ENCODE measurements at regions not wholly inside any gene's neighbourhood (a gene's known extent, or its start where the extent isn't known, plus 50 kb on each side); places are given as distances from the start of the nearest gene placed in this dataset.

- DNase-seq = no peak
Observed at GRCh38 chr11:92885600-92885999, 83.9 kb upstream of the MTNR1B start.

GRCh38 chr11:92886243-92886905, 83.1 kb upstream of the MTNR1B start:
- peak in 1 of 2 experiments; percentile 4 for DNase-seq

- no peak for DNase-seq
Observed at GRCh38 chr11:92888696-92889095, 80.8 kb upstream of the MTNR1B start.

- no peak for DNase-seq
Observed at GRCh38 chr11:92890846-92891245, 78.6 kb upstream of the MTNR1B start.

GRCh38 chr11:92892802-92893684, 76.4 kb upstream of the MTNR1B start:
- no peak for DNase-seq

GRCh38 chr11:92894197-92894596, 75.3 kb upstream of the MTNR1B start:
- DNase-seq = no peak

GRCh38 chr11:92897487-92897886, 72.0 kb upstream of the MTNR1B start:
- no peak for DNase-seq

GRCh38 chr11:92902417-92902816, 67.0 kb upstream of the MTNR1B start:
- DNase-seq = no peak

GRCh38 chr11:92907671-92908070, 61.8 kb upstream of the MTNR1B start:
- DNase-seq = no peak

GRCh38 chr11:92909214-92909613, 60.2 kb upstream of the MTNR1B start:
- no peak for DNase-seq

- DNase-seq = no peak
Observed at GRCh38 chr11:92911478-92911877, 58.0 kb upstream of the MTNR1B start.

GRCh38 chr11:92915551-92915950, 53.9 kb upstream of the MTNR1B start:
- no peak for DNase-seq

GRCh38 chr11:92916299-92916698, 53.2 kb upstream of the MTNR1B start:
- DNase-seq = no peak

GRCh38 chr11:92917927-92918326, 51.5 kb upstream of the MTNR1B start:
- no peak for DNase-seq

GRCh38 chr11:92919048-92919447, 50.4 kb upstream of the MTNR1B start:
- DNase-seq = no peak

Measured in activated CD4-positive, alpha-beta T cell treated with anti-CD3 and anti-CD28 coated beads, Interleukin-2, amount 50 U/mL, for 48 hours (primary cell).